ENCODE measurements at regions not wholly inside any gene's neighbourhood (a gene's known extent, or its start where the extent isn't known, plus 50 kb on each side); places are given as distances from the start of the nearest gene placed in this dataset.
"Not testable (repeated sequence)": the region's sequence is repeated elsewhere in the genome, so short reads cannot be mapped to it uniquely, and the experiment has no call there.

GRCh38 chr1:233790662-233791371 lies 113.7 kb upstream of the SLC35F3 start:
- peak; percentile 74 for DNase-seq

- DNase-seq, result no peak
Observed at GRCh38 chr1:233791372-233791703, 113.1 kb upstream of the SLC35F3 start.

GRCh38 chr1:233791721-233792120 lies 112.8 kb upstream of the SLC35F3 start:
- DNase-seq, result no peak

- no peak for DNase-seq
Observed at GRCh38 chr1:233794863-233795262, 109.6 kb upstream of the SLC35F3 start.

- DNase-seq, result no peak
Observed at GRCh38 chr1:233796146-233796783, 108.2 kb upstream of the SLC35F3 start.

GRCh38 chr1:233802611-233803010 lies 101.9 kb upstream of the SLC35F3 start:
- no peak for DNase-seq

- no peak for DNase-seq
Observed at GRCh38 chr1:233805786-233806185, 98.7 kb upstream of the SLC35F3 start.

- DNase-seq, result no peak
Observed at GRCh38 chr1:233815357-233815756, 89.1 kb upstream of the SLC35F3 start.

- no peak for DNase-seq
Observed at GRCh38 chr1:233815865-233816264, 88.6 kb upstream of the SLC35F3 start.

- DNase-seq, result no peak
Observed at GRCh38 chr1:233816348-233816747, 88.1 kb upstream of the SLC35F3 start.

- DNase-seq, result no peak
Observed at GRCh38 chr1:233819042-233819441, 85.4 kb upstream of the SLC35F3 start.

GRCh38 chr1:233824179-233824578 lies 80.3 kb upstream of the SLC35F3 start:
- not testable (repeated sequence) for DNase-seq

GRCh38 chr1:233827937-233828336 lies 76.5 kb upstream of the SLC35F3 start:
- not testable (repeated sequence) for DNase-seq

- no peak for DNase-seq
Observed at GRCh38 chr1:233828480-233828879, 76.0 kb upstream of the SLC35F3 start.

GRCh38 chr1:233834609-233835008 lies 69.9 kb upstream of the SLC35F3 start:
- DNase-seq, result no peak

GRCh38 chr1:233838207-233838606 lies 66.3 kb upstream of the SLC35F3 start:
- DNase-seq, result not testable (repeated sequence)

GRCh38 chr1:233843525-233844204 lies 60.8 kb upstream of the SLC35F3 start:
- DNase-seq, result no peak

- no peak for DNase-seq
Observed at GRCh38 chr1:233844275-233844674, 60.2 kb upstream of the SLC35F3 start.

GRCh38 chr1:233844692-233845091 lies 59.8 kb upstream of the SLC35F3 start:
- no peak for DNase-seq

Measured in hematopoietic multipotent progenitor cell treated with erythropoietin and hydrocortisone succinate and interleukin-3 and kit ligand, for 4 days (in vitro differentiated cells).